Upper lobe of right lung (tissue), 1 donor: ENCODE measurements at regions not wholly inside any gene's neighbourhood (a gene's known extent, or its start where the extent isn't known, plus 50 kb on each side); places are given as distances from the start of the nearest gene placed in this dataset.

Experiments used
- ATAC-seq: fragments of 200-7000 bp; cut with Tn5 transposase; one replicate; pipeline ENCODE4 v1.9.1; 2020; ENCODE audit warnings: mild to moderate bottlenecking, moderate library complexity
- DNase-seq: peaks from one replicate; pipeline ENCODE4 v3.0.0-alpha.2; 2020
- H3K27ac ChIP-seq: fragments of 200-600 bp; one replicate; pipeline ENCODE4 v1.8.0; 2022
- H3K27me3 ChIP-seq: fragments of 200-600 bp; one replicate; pipeline ENCODE4 v1.8.0; 2022; ENCODE audit warnings: mild to moderate bottlenecking
- H3K36me3 ChIP-seq: fragments of 200-600 bp; one replicate; pipeline ENCODE4 v1.8.0; 2022
- H3K4me1 ChIP-seq: fragments of 200-600 bp; one replicate; pipeline ENCODE4 v1.8.0; 2022
- H3K4me3 ChIP-seq: fragments of 200-600 bp; one replicate; pipeline ENCODE4 v1.8.0; 2022; ENCODE audit warnings: mild to moderate bottlenecking
- H3K9me3 ChIP-seq: fragments of 200-600 bp; one replicate; pipeline ENCODE4 v1.8.0; 2022
- intact Hi-C: fragments of 100-400 bp; cut with DNase I; formaldehyde crosslinking; loops from one replicate; pipeline ENCODE4 v1.11.0; 2022
- TF ChIP-seq, protein P1 (sequence below): fragments of 200-600 bp; IDR thresholded peaks from one replicate; pipeline ENCODE4 v1.8.0; 2022; ENCODE audit warnings: antibody characterized with exemption
- donor health status: DM: no; HTN: yes; CAD: no; lungs with severe emphysema.

DNA sequence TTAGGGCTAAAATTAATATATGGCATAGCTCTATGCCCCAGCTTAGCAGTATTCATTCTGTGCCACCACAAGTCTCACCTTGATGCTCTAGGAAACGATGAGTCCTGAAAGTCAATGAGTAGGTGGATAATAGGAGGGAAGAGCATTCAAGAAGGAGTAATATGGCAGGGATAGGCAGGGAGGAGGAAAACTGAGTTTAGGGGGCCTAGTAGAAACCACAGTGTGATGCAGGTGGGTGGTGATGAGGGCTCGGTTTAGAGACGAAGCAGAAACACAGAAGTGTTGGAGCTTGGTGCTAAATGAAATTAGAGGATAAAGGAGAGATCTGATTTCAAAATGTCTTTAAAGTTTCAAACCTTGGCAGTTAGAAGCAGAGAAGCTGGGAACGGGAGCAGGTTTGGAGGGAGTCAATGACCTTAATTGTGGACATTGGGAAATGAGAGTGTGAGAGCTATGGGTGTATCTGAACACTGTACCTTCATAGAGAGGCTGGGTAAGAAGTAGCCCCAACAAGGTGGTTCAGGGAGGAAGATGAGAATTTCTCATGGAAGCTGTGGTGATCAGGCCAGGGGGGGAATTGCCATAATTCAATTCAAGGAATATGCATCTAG lies 144.7 kb upstream of the CPSF6 start:
- Histone ChIP-seq H3K9me3 (no peaks in the 10 kb centered on the region), H3K4me3 (no peak overlapping the region), H3K4me1 (no peaks in the 10 kb centered on the region), H3K27ac (no peak overlapping the region), H3K36me3 (no peaks in the 10 kb centered on the region), H3K27me3 (no peaks in the 10 kb centered on the region)
- TF ChIP-seq, protein P1, sequence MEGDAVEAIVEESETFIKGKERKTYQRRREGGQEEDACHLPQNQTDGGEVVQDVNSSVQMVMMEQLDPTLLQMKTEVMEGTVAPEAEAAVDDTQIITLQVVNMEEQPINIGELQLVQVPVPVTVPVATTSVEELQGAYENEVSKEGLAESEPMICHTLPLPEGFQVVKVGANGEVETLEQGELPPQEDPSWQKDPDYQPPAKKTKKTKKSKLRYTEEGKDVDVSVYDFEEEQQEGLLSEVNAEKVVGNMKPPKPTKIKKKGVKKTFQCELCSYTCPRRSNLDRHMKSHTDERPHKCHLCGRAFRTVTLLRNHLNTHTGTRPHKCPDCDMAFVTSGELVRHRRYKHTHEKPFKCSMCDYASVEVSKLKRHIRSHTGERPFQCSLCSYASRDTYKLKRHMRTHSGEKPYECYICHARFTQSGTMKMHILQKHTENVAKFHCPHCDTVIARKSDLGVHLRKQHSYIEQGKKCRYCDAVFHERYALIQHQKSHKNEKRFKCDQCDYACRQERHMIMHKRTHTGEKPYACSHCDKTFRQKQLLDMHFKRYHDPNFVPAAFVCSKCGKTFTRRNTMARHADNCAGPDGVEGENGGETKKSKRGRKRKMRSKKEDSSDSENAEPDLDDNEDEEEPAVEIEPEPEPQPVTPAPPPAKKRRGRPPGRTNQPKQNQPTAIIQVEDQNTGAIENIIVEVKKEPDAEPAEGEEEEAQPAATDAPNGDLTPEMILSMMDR = no peak
- no peak for ATAC-seq
- intact Hi-C loops = no loop called here
- no peak for DNase-seq

DNA sequence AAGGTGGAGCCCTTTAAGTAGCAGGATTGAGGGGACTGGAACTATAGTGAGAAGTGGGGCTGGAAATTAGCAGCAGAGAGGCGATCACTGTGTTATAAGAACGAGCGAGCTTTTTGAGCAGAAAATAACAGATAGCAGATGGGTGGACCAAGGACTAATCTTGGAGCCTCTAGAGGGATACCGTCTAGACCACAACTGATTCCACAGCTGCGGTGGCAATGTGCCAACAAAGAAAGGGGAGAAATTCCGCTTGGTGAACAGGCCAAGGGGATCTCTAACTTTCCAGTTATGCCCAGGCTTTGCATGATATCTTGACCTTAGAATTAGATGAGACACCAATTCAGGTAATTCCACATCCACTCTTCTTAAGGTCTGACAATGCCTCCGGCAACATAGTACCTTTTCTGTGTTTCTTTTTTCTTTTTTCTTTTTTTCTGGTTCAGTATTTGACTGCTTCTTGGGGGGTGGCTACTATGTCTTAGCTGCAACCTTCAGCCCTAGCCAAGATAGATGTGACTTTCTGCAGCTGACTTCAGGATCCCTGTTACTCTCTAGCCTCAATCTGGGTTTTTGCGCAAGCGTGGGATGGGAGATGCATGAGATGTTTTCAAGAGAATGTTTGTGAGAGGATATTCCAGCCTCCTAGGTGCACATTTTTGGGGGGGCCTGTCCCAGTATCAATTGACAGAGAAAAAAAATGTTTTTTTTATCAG lies 143.4 kb upstream of the CPSF6 start:
- intact Hi-C loops = no loop called here
- no peak overlapping the region for H3K4me3 ChIP-seq
- no peaks in the 10 kb centered on the region for H3K4me1 ChIP-seq
- DNase-seq (no peak), ATAC-seq (no peak)
- TF ChIP-seq, protein P1 = no peak
- no peak overlapping the region for H3K27ac ChIP-seq
- no peaks in the 10 kb centered on the region for H3K9me3 ChIP-seq
- H3K27me3 ChIP-seq = no peaks in the 10 kb centered on the region
- H3K36me3 ChIP-seq = no peaks in the 10 kb centered on the region

DNA sequence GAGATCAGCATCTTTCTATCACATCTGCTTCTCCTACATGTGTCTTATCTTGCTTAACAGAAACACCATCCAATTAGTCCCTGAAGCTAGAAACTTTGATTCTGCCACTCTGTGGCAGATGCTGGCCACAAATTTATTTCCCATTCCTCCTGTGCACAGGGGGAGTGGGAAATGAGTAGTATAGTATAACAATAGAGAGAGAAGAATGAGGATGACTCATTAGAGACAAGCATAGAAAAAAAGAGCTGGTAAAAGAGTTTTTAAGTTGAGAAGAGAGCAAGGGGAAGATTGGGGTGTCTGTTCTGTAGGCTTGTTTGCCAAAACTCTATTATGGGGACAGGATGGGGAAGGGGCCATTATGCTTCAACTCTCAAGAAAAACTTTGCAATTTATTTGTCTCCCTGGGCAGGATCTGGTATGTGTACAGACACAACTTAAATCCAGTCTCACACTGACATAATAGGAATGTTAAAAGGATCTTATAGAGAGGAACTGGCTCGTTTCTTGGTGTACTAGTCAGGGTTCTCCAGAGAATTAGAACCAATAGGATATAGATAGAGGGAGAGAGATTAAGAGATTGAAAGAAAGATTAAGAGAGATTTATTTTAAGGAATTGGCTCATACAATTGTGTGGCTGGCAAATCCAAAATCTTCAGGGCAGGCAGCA lies 142.6 kb upstream of the CPSF6 start:
- Histone ChIP-seq H3K27me3 (no peaks in the 10 kb centered on the region), H3K4me1 (no peaks in the 10 kb centered on the region), H3K9me3 (no peaks in the 10 kb centered on the region), H3K4me3 (no peak overlapping the region), H3K36me3 (no peaks in the 10 kb centered on the region), H3K27ac (no peak overlapping the region)
- ATAC-seq (no peak), DNase-seq (no peak)
- intact Hi-C loops = no loop called here
- TF ChIP-seq, protein P1 = no peak

DNA sequence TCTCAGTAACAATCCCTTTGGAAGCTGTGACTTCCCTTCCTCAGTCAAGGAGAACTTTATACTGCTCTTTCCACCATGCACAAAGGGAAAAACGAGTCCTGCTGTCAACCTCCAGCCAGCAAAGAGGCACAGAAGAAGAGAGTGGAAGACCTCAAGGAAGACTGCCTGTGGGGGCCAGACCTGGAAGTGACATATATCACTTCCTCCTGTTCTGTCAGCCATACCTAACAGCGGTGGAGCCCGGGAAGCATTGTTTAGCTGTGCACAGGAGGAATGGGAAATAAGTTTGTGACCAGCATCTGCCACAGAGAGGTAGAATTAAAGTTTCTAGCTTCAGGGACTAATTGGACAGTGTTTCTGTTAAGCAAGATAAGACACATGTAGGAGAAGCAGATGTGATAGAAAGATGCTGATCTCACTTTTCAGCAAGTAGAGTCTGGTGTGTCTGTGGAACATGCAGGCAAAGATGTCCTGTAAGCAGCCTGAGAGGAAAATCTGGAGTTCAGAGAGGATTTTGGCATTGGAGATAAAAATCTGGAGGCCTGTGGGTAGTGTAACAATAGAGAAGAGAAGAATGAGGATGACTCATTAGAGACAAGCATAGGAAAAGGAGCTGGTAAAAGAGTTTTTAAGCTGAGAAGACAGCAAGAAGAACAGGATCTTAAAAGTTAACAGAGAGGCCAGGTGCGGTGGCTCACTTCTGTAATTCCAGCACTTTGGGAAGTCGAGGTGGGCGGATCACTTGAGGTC lies 141.6 kb upstream of the CPSF6 start:
- H3K4me1 ChIP-seq = peaks cover 4% of the 10 kb centered on the region
- no peaks in the 10 kb centered on the region for H3K9me3 ChIP-seq
- H3K27ac ChIP-seq = no peak overlapping the region
- intact Hi-C loops = no loop called here
- no peak overlapping the region for H3K4me3 ChIP-seq
- no peaks in the 10 kb centered on the region for H3K27me3 ChIP-seq
- TF ChIP-seq, protein P1 = no peak
- ATAC-seq (no peak), DNase-seq (no peak)
- H3K36me3 ChIP-seq = no peaks in the 10 kb centered on the region

DNA sequence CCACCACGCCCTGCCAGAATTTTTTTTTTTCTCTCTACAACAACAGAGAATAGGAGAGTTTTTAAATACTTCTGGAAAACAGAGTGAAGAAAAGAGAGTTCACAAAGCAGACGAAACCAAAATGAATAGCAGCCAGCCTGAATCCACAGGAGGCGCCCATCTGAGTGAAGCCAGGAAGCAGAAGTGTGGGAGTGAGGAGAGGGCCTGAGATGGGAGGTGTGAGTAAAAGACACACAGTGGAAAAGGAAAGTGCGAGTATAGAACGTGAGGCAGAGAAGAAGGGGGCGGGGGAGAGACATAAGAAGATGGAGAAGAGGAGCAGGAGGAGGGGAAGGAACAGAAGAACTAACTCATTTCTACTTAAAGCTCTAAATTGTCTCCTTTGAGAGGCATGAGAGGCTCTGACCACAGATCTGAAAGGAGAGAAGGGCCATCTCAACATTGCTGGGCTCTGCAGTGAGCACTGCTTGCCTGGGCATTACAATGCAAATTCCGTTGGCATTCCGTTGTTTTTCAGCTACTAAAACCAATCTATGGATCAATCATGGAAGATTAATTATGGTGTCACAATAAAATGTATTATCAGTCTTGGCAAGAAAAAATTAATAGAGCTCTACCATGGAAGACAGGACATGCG lies 140.1 kb upstream of the CPSF6 start:
- H3K4me3 ChIP-seq = no peak overlapping the region
- no peaks in the 10 kb centered on the region for H3K9me3 ChIP-seq
- peaks cover 4% of the 10 kb centered on the region for H3K4me1 ChIP-seq
- no peaks in the 10 kb centered on the region for H3K27me3 ChIP-seq
- no peak for DNase-seq
- ATAC-seq = no peak
- TF ChIP-seq, protein P1 = no peak
- intact Hi-C loops = no loop called here
- H3K36me3 ChIP-seq = no peaks in the 10 kb centered on the region
- H3K27ac ChIP-seq = no peak overlapping the region
